Kidney (tissue), 13 donors: ENCODE measurements at regions not wholly inside any gene's neighbourhood (a gene's known extent, or its start where the extent isn't known, plus 50 kb on each side); places are given as distances from the start of the nearest gene placed in this dataset.
"Not testable (repeated sequence)": the region's sequence is repeated elsewhere in the genome, so short reads cannot be mapped to it uniquely, and the experiment has no call there.

Experiments
- DNase-seq, 5 donors: peaks; one replicate each; pipeline ENCODE4 v3.0.0-alpha.2; 2013 to 2020
- FAIRE-seq: peaks from 2 replicates; lab custom pipeline; 2012; peaks lifted over from hg19 to GRCh38; lab: Jason Lieb, UNC
- H3K27ac ChIP-seq, 2 donors: one replicate each; pipeline ENCODE4 v1.7.0; 2013; ENCODE audit warnings: low read depth in 2 of 2, low read length in 2 of 2, inconsistent platforms in 1 of 2
- H3K27me3 ChIP-seq: one replicate; pipeline ENCODE4 v1.7.1; 2013; ENCODE audit warnings: low read length, inconsistent platforms; ENCODE audit not compliant: control insufficient read depth, insufficient read depth
- H3K36me3 ChIP-seq, 3 donors: one replicate each; pipeline versions ENCODE4 v1.7.0 to v1.7.1; 2013; ENCODE audit warnings: low read length in 3 of 3, control low read depth in 1 of 3, inconsistent platforms in 1 of 3; ENCODE audit not compliant: insufficient read depth in 3 of 3, control insufficient read depth in 2 of 3
- H3K4me1 ChIP-seq, 3 donors: one replicate each; pipeline versions ENCODE4 v1.7.0 to v1.7.1; 2013; ENCODE audit warnings: low read length in 3 of 3, inconsistent platforms in 1 of 3, low read depth in 1 of 3; ENCODE audit not compliant: control insufficient read depth in 2 of 3, insufficient read depth in 2 of 3
- H3K4me3 ChIP-seq, 3 donors: one replicate each; pipeline versions ENCODE4 v1.7.0 to v1.8.1; 2013; ENCODE audit warnings: low read length in 3 of 3, control low read depth in 1 of 3, inconsistent platforms in 1 of 3
- H3K9ac ChIP-seq, 3 donors: one replicate each; pipeline versions ENCODE4 v1.7.0 to v1.7.1; 2013; ENCODE audit warnings: low read length in 3 of 3, control low read depth in 1 of 3, inconsistent platforms in 1 of 3
- H3K9me3 ChIP-seq, 3 donors: one replicate each; pipeline versions ENCODE4 v1.7.0 to v1.7.1; 2013; ENCODE audit warnings: low read length in 3 of 3, control low read depth in 1 of 3, inconsistent platforms in 1 of 3; ENCODE audit not compliant: control insufficient read depth in 2 of 3, insufficient read depth in 1 of 3
- intact Hi-C: fragments of 100-400 bp; cut with DNase I; formaldehyde crosslinking; loops from one replicate; pipeline ENCODE4 v1.11.1; 2022
- TF ChIP-seq, protein P1 (sequence below): IDR thresholded peaks from 3 replicates; pipeline ENCODE4 v1.5.1; 2012; ENCODE audit warnings: mild to moderate bottlenecking, moderate library complexity, borderline replicate concordance; ENCODE audit not compliant: insufficient read depth; ENCODE audit errors: extremely low read depth
- donor health status: control.
- donor health status: control.
- donor health status: control.
- donor health status: control.
- donor health status: control.
- donor health status: DM: yes; HTN: yes; CAD: no.
- donor health status: Normal renal cell carcinoma (clear cell type).

DNA sequence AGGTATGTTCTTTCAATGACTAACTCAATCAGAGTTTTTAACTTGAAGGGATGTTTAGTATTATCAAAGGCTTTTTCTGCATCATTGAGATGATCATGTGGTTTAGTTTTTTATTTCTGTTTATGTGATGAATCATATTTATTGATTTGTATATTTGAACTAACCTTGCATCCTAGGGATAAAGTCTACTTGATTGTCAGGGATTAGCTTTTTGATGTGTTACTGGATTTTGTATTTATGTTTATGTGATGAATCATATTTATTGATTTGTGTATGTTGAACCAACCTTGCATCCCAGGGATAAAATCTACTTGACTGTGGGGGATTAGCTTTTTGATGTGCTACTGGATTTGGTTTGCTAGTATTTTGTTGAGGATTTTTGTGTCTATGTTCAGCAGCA lies 615.4 kb upstream of the GRID2 start:
- FAIRE-seq (no peak), DNase-seq (no peak)
- H3K27me3 ChIP-seq = no peaks in the 10 kb centered on the region
- H3K4me1 ChIP-seq = no peaks in the 10 kb centered on the region
- no peaks in the 10 kb centered on the region for H3K9me3 ChIP-seq
- H3K36me3 ChIP-seq = no peaks in the 10 kb centered on the region
- no peak overlapping the region for H3K4me3 ChIP-seq
- no peak overlapping the region for H3K9ac ChIP-seq
- TF ChIP-seq, protein P1, sequence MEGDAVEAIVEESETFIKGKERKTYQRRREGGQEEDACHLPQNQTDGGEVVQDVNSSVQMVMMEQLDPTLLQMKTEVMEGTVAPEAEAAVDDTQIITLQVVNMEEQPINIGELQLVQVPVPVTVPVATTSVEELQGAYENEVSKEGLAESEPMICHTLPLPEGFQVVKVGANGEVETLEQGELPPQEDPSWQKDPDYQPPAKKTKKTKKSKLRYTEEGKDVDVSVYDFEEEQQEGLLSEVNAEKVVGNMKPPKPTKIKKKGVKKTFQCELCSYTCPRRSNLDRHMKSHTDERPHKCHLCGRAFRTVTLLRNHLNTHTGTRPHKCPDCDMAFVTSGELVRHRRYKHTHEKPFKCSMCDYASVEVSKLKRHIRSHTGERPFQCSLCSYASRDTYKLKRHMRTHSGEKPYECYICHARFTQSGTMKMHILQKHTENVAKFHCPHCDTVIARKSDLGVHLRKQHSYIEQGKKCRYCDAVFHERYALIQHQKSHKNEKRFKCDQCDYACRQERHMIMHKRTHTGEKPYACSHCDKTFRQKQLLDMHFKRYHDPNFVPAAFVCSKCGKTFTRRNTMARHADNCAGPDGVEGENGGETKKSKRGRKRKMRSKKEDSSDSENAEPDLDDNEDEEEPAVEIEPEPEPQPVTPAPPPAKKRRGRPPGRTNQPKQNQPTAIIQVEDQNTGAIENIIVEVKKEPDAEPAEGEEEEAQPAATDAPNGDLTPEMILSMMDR = no peak
- H3K27ac ChIP-seq = no peak overlapping the region
- intact Hi-C loops = no loop called here

DNA sequence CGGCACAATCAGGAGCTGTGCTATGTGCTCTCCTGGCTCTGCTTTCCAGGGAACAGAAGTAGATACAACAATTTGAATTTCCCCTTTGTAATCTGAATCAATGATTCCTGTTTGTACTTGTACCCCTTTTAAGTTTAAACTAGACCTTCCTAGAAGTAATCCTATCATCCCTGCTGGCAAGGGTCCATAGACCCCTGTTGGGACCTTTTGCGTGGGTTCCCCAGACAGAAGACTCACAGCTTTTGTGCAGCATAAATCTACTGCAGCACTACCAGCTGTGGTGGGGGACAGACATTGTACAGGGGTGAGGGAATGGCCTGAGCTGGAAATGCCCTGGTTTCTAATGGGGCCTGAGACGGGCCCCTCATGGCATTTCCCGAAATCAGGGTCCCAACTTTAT lies 604.1 kb upstream of the GRID2 start:
- FAIRE-seq = not testable (repeated sequence)

DNA sequence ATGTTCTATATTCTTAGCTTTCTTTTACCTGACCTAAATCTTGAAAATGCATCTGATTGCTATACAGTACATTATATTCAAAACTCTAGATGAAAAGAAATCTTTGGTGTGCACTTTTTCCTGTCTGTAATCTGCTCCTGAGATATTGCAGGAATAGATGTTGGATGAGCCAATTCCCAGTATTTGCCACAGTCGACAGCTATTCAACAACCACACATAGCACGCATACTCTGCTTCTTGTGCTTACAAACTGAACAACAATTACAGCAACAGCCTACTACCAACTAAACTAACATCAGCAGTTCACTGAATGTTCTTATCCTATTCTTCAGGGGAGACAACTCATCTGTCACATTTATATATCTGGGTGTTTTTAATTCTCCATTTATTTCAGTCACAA lies 573.9 kb upstream of the GRID2 start:
- H3K36me3 ChIP-seq = no peaks in the 10 kb centered on the region
- H3K27me3 ChIP-seq = no peaks in the 10 kb centered on the region
- TF ChIP-seq, protein P1 = no peak
- no peaks in the 10 kb centered on the region for H3K4me1 ChIP-seq
- DNase-seq (no peak), FAIRE-seq (no peak)
- H3K9me3 ChIP-seq = no peaks in the 10 kb centered on the region
- no peak overlapping the region for H3K27ac ChIP-seq
- intact Hi-C loops = no loop called here
- no peak overlapping the region for H3K4me3 ChIP-seq
- H3K9ac ChIP-seq = no peak overlapping the region

More for the DNA sequence above, 604.1 kb upstream of the GRID2 start:
- H3K27ac ChIP-seq, H3K4me3 ChIP-seq, H3K9ac ChIP-seq, H3K36me3 ChIP-seq, intact Hi-C loops, DNase-seq, H3K27me3 ChIP-seq, H3K4me1 ChIP-seq, H3K9me3 ChIP-seq: not testable (repeated sequence)

DNA sequence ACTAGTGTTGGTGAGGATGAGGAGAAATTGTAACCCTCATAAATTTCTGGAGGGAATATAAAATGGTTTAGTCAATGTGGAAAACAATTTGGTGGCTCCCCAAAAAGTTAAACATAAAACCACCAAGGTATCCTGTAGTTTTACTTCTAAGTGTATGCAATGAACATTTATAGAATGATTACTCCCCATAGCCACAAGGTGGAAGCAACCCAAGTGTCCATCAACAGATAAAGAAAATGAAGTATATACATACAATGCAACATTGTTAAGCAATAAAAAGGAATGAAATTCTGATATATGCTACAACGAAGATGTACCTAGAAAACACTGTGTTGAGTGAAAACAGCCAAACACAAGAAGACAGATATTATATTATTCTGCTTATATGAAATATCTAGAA lies 569.1 kb upstream of the GRID2 start:
- Histone ChIP-seq H3K4me1 (no peaks in the 10 kb centered on the region), H3K9me3 (no peaks in the 10 kb centered on the region), H3K27me3 (no peaks in the 10 kb centered on the region), H3K36me3 (no peaks in the 10 kb centered on the region), H3K4me3 (no peak overlapping the region), H3K9ac (no peak overlapping the region), H3K27ac (no peak overlapping the region)
- TF ChIP-seq, protein P1 = no peak
- FAIRE-seq (no peak), DNase-seq (no peak)
- intact Hi-C loops = no loop called here

DNA sequence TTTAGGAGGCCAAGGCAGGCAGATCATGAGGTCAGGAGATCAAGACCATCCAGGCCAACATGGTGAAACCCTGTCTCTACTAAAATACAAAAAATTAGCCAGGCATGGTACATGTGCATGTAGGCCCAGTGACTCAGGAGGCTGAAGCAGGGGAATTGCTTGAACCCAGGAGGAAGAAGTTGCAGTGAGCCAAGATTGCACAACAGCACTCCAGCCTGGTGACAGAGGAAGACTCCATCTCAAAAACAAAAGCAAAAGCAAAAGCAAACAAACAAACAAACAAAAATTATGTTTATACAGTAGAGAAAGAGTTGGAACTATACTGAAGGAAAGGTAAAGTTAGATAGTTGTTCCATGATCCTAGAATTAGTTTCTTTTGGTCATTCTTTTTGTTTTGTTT lies 564.9 kb upstream of the GRID2 start:
- H3K27ac ChIP-seq, intact Hi-C loops, H3K9me3 ChIP-seq, DNase-seq, H3K4me1 ChIP-seq, FAIRE-seq, H3K27me3 ChIP-seq, H3K4me3 ChIP-seq, H3K36me3 ChIP-seq, H3K9ac ChIP-seq: not testable (repeated sequence)
